B cell (primary cell): ENCODE measurements at regions not wholly inside any gene's neighbourhood (a gene's known extent, or its start where the extent isn't known, plus 50 kb on each side); places are given as distances from the start of the nearest gene placed in this dataset.

Experiments
- ATAC-seq: fragments of 200-7000 bp; cut with Tn5 transposase; one replicate; pipeline ENCODE4 v1.10.0; 2021; ENCODE audit warnings: low read depth, mild to moderate bottlenecking, moderate number of reproducible peaks, moderate library complexity
- CTCF ChIA-PET: fragments of 350-600 bp; sonication (Branson Sonifier 250); formaldehyde crosslinking; loops from one replicate; lab custom pipeline; 2021; ENCODE audit warnings: antibody characterized with exemption, inconsistent platforms; lab: Charles Lee
- POLR2A ChIA-PET: fragments of 350-600 bp; sonication (Branson Sonifier 250); formaldehyde crosslinking; loops from one replicate; lab custom pipeline; 2021; ENCODE audit warnings: antibody characterized with exemption; lab: Charles Lee
- DNase-seq: peaks from one replicate; pipeline ENCODE4 v3.0.0; 2013
- H2AFZ ChIP-seq: 2 replicates; pipeline ENCODE4 v1.6.1; 2012; ENCODE audit warnings: mild to moderate bottlenecking, low read depth, low read length; ENCODE audit not compliant: insufficient read depth, poor library complexity, severe bottlenecking
- H3K27ac ChIP-seq, 2 donors: 1 replicate in 1 of 2; 2 replicates in 1 of 2; pipeline ENCODE4 v1.5.1; 2012 to 2013; ENCODE audit warnings: low read length in 2 of 2, mild to moderate bottlenecking in 2 of 2, moderate library complexity in 1 of 2
- H3K27me3 ChIP-seq, 4 experiments: fragments of 200-600 bp in 1 of 4; sonication (generic) in 1 of 4; replicated peaks in 1 of 4; 1 replicate in 2 of 4; 2 replicates in 2 of 4; pipeline versions ENCODE4 v1.6.1 to v1.7.0; 2013 to 2016; ENCODE audit warnings: low read length in 3 of 4, mild to moderate bottlenecking in 2 of 4, mixed read lengths in 1 of 4, moderate library complexity in 1 of 4; ENCODE audit not compliant: insufficient read depth in 4 of 4, control insufficient read depth in 3 of 4; ENCODE audit errors: control extremely low read depth in 1 of 4
- H3K36me3 ChIP-seq, 2 experiments: replicated peaks in 1 of 2; 1 replicate in 1 of 2; 2 replicates in 1 of 2; pipeline versions ENCODE4 v1.6.1 to v1.7.1; 2013; ENCODE audit warnings: low read length in 1 of 2; ENCODE audit not compliant: insufficient read depth in 2 of 2, control insufficient read depth in 1 of 2; ENCODE audit errors: control extremely low read depth in 1 of 2, extremely low read depth in 1 of 2
- H3K4me1 ChIP-seq, 2 donors: fragments of 200-600 bp in 1 of 2; sonication (generic) in 1 of 2; 1 replicate in 1 of 2; 2 replicates in 1 of 2; pipeline versions ENCODE4 v1.5.1 to v1.6.1; 2013 to 2017; ENCODE audit warnings: low read length in 2 of 2; ENCODE audit not compliant: control insufficient read depth in 2 of 2, insufficient read depth in 2 of 2
- H3K4me2 ChIP-seq: replicated peaks from 2 replicates; pipeline ENCODE3; 2012; ENCODE audit warnings: mild to moderate bottlenecking, low read depth, low read length; ENCODE audit not compliant: poor library complexity, severe bottlenecking
- H3K4me3 ChIP-seq, 5 experiments: fragments of 200-600 bp in 1 of 5; sonication (generic) in 1 of 5; 1 replicate in 3 of 5; 2 replicates in 2 of 5; pipeline versions ENCODE4 v1.5.1 to v1.7.0; 2011 to 2016; ENCODE audit warnings: low read length in 4 of 5, mild to moderate bottlenecking in 4 of 5, low read depth in 2 of 5, control low read depth in 1 of 5, moderate library complexity in 1 of 5; ENCODE audit not compliant: insufficient read depth in 1 of 5; ENCODE audit errors: control extremely low read depth in 1 of 5, extremely low read depth in 1 of 5
- H3K79me2 ChIP-seq: fragments of 200-600 bp; sonication (generic); one replicate; pipeline ENCODE4 v1.6.0; 2016; ENCODE audit warnings: low read length; ENCODE audit not compliant: control insufficient read depth, insufficient read depth
- H3K9ac ChIP-seq: fragments of 200-600 bp; sonication (generic); 2 replicates; pipeline ENCODE4 v1.6.1; 2017; ENCODE audit warnings: mild to moderate bottlenecking, low read length, moderate library complexity
- H3K9me3 ChIP-seq, 3 donors: one replicate each; pipeline versions ENCODE4 v1.6.1 to v1.7.1; 2013; ENCODE audit warnings: low read length in 2 of 3; ENCODE audit not compliant: control insufficient read depth in 2 of 3, insufficient read depth in 1 of 3; ENCODE audit errors: control extremely low read depth in 1 of 3
- H4K20me1 ChIP-seq: 2 replicates; pipeline ENCODE4 v1.6.0; 2012; ENCODE audit warnings: mild to moderate bottlenecking, low read length; ENCODE audit not compliant: insufficient read depth, control insufficient read depth, poor library complexity, severe bottlenecking
- H3K27ac Mint-ChIP-seq: one replicate; pipeline ENCODE4 v1.8.0; 2021; ENCODE audit warnings: mixed read lengths
- H3K27me3 Mint-ChIP-seq: one replicate; pipeline ENCODE4 v1.8.0; 2021; ENCODE audit warnings: mixed read lengths
- H3K4me1 Mint-ChIP-seq: one replicate; pipeline ENCODE4 v1.8.0; 2021; ENCODE audit warnings: mixed read lengths
- H3K4me3 Mint-ChIP-seq: one replicate; pipeline ENCODE4 v1.8.0; 2021; ENCODE audit warnings: mixed read lengths
- H3K9me3 Mint-ChIP-seq: one replicate; pipeline ENCODE4 v1.8.0; 2022; ENCODE audit warnings: mixed read lengths; ENCODE audit not compliant: insufficient read depth
- EZH2 ChIP-seq: IDR thresholded peaks from 2 replicates; pipeline ENCODE4 v1.6.1; 2012; ENCODE audit warnings: borderline replicate concordance, low read depth, mild to moderate bottlenecking, moderate library complexity, low read length; ENCODE audit not compliant: insufficient read depth, poor library complexity, severe bottlenecking
- WGBS: methylation state at CpG from one replicate; pipeline ENCODE4 v1.1.5; 2013; ENCODE audit warnings: missing lambda C conversion rate; ENCODE audit not compliant: insufficient coverage; 5-methylcytosine and 5-hydroxymethylcytosine counted together
- intact Hi-C: fragments of 100-400 bp; cut with micrococcal nuclease; formaldehyde crosslinking; loops from one replicate; pipeline ENCODE4 v1.10.0; 2022
- TF ChIP-seq, protein P1 (sequence below): fragments of 200-600 bp; IDR thresholded peaks from one replicate; pipeline ENCODE4 v1.8.0; 2022; ENCODE audit warnings: antibody characterized with exemption, mild to moderate bottlenecking

DNA sequence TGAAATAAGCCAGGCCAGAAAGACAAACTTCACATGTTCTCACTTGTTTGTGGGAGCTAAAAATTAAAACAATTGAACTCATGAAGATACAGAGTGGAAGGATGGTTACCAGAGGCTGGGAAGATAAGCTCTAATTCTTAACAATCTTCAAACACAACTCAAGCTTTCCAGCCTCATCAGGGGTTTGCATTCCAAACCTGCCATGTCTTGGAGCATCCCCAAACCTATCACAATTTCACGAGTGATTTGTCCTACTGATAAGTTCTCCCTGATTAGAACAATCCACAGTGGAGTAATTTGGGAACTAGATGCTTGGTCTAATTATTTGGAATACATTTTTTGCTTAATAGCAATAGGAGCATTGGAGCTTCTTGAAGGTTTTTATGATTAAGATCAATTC lies 418.5 kb upstream of the PKN2 start:
- no peak overlapping the region for H3K27ac Mint-ChIP-seq
- CTCF ChIA-PET, result no interaction called here

DNA sequence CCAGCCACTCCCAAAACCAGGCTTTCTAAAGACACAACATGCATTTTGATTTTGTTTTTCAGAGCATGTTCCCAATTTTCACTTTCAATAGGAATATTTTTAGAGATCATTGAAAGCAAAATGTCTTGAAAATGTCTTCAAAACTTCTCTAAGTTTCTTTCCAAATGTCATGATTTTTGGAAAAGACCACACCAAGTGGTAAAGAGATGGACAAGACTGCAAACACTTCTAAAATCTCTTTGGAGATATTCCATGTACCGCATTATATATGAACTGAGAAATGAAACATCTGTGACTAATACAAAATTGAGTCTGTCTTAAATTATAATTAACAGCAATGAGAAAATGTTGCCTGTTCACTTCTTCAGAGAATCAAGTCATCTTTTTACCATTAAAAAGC lies 418.0 kb upstream of the PKN2 start:
- H3K27me3 Mint-ChIP-seq, result peaks cover 15% of the 10 kb centered on the region
- ATAC-seq (no peak), DNase-seq (no peak)
- H3K4me1 Mint-ChIP-seq, result no peaks in the 10 kb centered on the region
- ChIA-PET POLR2A (no interaction called here), CTCF (no interaction called here)
- Histone ChIP-seq H3K27ac (no peak overlapping the region), H4K20me1 (no peaks in the 10 kb centered on the region), H3K4me1 (no peaks in the 10 kb centered on the region), H2AFZ (no peak overlapping the region), H3K9ac (no peak overlapping the region), H3K4me3 (no peak overlapping the region), H3K27me3 (no peaks in the 10 kb centered on the region), H3K79me2 (no peaks in the 10 kb centered on the region), H3K9me3 (no peaks in the 10 kb centered on the region), H3K4me2 (no peak overlapping the region), H3K36me3 (no peaks in the 10 kb centered on the region)
- no CpG with 5 or more reads among the region's 1 CpG for WGBS
- H3K4me3 Mint-ChIP-seq, result no peak overlapping the region
- H3K27ac Mint-ChIP-seq, result no peak overlapping the region
- intact Hi-C loops, result no loop called here
- no peak for TF ChIP-seq EZH2
- TF ChIP-seq, protein P1, sequence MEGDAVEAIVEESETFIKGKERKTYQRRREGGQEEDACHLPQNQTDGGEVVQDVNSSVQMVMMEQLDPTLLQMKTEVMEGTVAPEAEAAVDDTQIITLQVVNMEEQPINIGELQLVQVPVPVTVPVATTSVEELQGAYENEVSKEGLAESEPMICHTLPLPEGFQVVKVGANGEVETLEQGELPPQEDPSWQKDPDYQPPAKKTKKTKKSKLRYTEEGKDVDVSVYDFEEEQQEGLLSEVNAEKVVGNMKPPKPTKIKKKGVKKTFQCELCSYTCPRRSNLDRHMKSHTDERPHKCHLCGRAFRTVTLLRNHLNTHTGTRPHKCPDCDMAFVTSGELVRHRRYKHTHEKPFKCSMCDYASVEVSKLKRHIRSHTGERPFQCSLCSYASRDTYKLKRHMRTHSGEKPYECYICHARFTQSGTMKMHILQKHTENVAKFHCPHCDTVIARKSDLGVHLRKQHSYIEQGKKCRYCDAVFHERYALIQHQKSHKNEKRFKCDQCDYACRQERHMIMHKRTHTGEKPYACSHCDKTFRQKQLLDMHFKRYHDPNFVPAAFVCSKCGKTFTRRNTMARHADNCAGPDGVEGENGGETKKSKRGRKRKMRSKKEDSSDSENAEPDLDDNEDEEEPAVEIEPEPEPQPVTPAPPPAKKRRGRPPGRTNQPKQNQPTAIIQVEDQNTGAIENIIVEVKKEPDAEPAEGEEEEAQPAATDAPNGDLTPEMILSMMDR, result no peak
- H3K9me3 Mint-ChIP-seq, result no peaks in the 10 kb centered on the region

More for the DNA sequence above, 418.5 kb upstream of the PKN2 start:
- ATAC-seq (no peak), DNase-seq (no peak)
- Mint-ChIP-seq H3K4me3 (no peak overlapping the region), H3K27me3 (peaks cover 15% of the 10 kb centered on the region), H3K9me3 (no peaks in the 10 kb centered on the region), H3K4me1 (no peaks in the 10 kb centered on the region)
- Histone ChIP-seq H3K4me3 (no peak overlapping the region), H3K4me1 (no peaks in the 10 kb centered on the region), H3K4me2 (no peak overlapping the region), H3K9ac (no peak overlapping the region), H4K20me1 (no peaks in the 10 kb centered on the region), H3K36me3 (no peaks in the 10 kb centered on the region), H3K27ac (no peak overlapping the region), H3K27me3 (no peaks in the 10 kb centered on the region), H3K9me3 (no peaks in the 10 kb centered on the region), H3K79me2 (no peaks in the 10 kb centered on the region), H2AFZ (no peak overlapping the region)
- WGBS, result no CpG with 5 or more reads among the region's 1 CpG
- intact Hi-C loops, result no loop called here
- POLR2A ChIA-PET, result no interaction called here
- no peak for TF ChIP-seq EZH2
- TF ChIP-seq, protein P1, result no peak
